ENCODE measurements at regions not wholly inside any gene's neighbourhood (a gene's known extent, or its start where the extent isn't known, plus 50 kb on each side); places are given as distances from the start of the nearest gene placed in this dataset.

DNA sequence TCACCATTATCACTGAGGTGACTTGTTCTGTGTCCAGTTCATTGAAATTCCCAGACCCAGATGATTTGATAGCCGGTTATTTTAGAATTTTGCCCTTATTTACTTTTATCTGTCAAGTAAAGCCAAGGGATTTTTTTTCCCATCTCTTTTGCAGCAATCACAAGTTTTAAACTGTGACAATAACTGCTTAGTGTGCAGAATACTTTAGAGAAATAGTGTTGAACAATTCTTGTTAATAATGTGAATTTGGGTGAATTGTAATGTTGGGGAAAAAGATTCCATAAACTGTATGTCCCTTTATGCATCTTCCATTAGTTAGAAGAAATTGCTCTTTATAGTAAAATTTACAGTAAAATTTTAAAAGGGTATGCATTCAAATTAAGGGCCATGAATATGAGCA, 79.5 kb downstream of the SLITRK6 start:
- no peak for TF ChIP-seq EZH2 (IDR thresholded peaks at IDR 0.05; ENCODE audit: insufficient read depth, low read length)
- TF ChIP-seq, protein P1, sequence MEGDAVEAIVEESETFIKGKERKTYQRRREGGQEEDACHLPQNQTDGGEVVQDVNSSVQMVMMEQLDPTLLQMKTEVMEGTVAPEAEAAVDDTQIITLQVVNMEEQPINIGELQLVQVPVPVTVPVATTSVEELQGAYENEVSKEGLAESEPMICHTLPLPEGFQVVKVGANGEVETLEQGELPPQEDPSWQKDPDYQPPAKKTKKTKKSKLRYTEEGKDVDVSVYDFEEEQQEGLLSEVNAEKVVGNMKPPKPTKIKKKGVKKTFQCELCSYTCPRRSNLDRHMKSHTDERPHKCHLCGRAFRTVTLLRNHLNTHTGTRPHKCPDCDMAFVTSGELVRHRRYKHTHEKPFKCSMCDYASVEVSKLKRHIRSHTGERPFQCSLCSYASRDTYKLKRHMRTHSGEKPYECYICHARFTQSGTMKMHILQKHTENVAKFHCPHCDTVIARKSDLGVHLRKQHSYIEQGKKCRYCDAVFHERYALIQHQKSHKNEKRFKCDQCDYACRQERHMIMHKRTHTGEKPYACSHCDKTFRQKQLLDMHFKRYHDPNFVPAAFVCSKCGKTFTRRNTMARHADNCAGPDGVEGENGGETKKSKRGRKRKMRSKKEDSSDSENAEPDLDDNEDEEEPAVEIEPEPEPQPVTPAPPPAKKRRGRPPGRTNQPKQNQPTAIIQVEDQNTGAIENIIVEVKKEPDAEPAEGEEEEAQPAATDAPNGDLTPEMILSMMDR (IDR thresholded peaks at IDR 0.05; ENCODE audit: insufficient read depth, low read depth, low read length): no peak

Measured in astrocyte (in vitro differentiated cells and primary cell).